Body of pancreas (tissue), 4 donors: ENCODE measurements at regions not wholly inside any gene's neighbourhood (a gene's known extent, or its start where the extent isn't known, plus 50 kb on each side); places are given as distances from the start of the nearest gene placed in this dataset.

ENCODE experiments used
- ATAC-seq: fragments of 150-250 bp; one replicate; pipeline ENCODE4 v1.9.1; 2016
- DNase-seq, 4 donors: peaks; one replicate each; pipeline ENCODE4 v3.0.0-alpha.2; 2019
- H3K27ac ChIP-seq, 4 donors: fragments of 200-600 bp; sonication (generic); 1 replicate in 3 of 4; 2 replicates in 1 of 4; pipeline versions ENCODE4 v1.5.1 to v1.6.1; 2016 to 2019; ENCODE audit warnings: mild to moderate bottlenecking in 1 of 4, mixed read lengths in 1 of 4, moderate library complexity in 1 of 4
- H3K27me3 ChIP-seq, 2 donors: fragments of 200-600 bp; sonication (generic); one replicate each; pipeline ENCODE4 v1.6.0; 2016; ENCODE audit warnings: mild to moderate bottlenecking in 1 of 2
- H3K36me3 ChIP-seq, 2 donors: fragments of 200-600 bp; sonication (generic); replicated peaks in 1 of 2; 2 replicates each; pipeline ENCODE4 v1.5.1; 2016; ENCODE audit warnings: low read depth in 2 of 2; ENCODE audit not compliant: insufficient read depth in 1 of 2
- H3K4me1 ChIP-seq: fragments of 200-600 bp; sonication (generic); one replicate; pipeline ENCODE4 v1.6.0; 2016
- H3K4me3 ChIP-seq, 2 donors: fragments of 200-600 bp; sonication (generic); 1 replicate in 1 of 2; 2 replicates in 1 of 2; pipeline ENCODE4 v1.5.1; 2016 to 2019
- H3K9me3 ChIP-seq, 3 donors: fragments of 200-600 bp; sonication (generic); 1 replicate in 2 of 3; 2 replicates in 1 of 3; pipeline ENCODE4 v1.5.1; 2016
- POLR2A ChIP-seq, 3 donors: fragments of 450-650 bp; IDR thresholded peaks; one replicate each; pipeline ENCODE4 v1.6.1; 2016; ENCODE audit warnings: antibody characterized with exemption in 3 of 3, mild to moderate bottlenecking in 2 of 3
- WGBS, 2 donors: methylation state at CpG; one replicate each; pipeline ENCODE4 v1.1.5; 2017; 5-methylcytosine and 5-hydroxymethylcytosine counted together
- intact Hi-C: fragments of 100-400 bp; cut with DNase I; formaldehyde crosslinking; loops from one replicate; pipeline ENCODE4 v1.15.1; 2023
- TF ChIP-seq, protein P1 (sequence below), 7 experiments: fragments of 450-650 bp in 4 of 7; fragments of 200-600 bp in 3 of 7; sonication (generic) in 3 of 7; IDR thresholded peaks; one replicate each; pipeline ENCODE4 v1.5.1; 2016 to 2019; ENCODE audit warnings: antibody characterized with exemption in 7 of 7

DNA sequence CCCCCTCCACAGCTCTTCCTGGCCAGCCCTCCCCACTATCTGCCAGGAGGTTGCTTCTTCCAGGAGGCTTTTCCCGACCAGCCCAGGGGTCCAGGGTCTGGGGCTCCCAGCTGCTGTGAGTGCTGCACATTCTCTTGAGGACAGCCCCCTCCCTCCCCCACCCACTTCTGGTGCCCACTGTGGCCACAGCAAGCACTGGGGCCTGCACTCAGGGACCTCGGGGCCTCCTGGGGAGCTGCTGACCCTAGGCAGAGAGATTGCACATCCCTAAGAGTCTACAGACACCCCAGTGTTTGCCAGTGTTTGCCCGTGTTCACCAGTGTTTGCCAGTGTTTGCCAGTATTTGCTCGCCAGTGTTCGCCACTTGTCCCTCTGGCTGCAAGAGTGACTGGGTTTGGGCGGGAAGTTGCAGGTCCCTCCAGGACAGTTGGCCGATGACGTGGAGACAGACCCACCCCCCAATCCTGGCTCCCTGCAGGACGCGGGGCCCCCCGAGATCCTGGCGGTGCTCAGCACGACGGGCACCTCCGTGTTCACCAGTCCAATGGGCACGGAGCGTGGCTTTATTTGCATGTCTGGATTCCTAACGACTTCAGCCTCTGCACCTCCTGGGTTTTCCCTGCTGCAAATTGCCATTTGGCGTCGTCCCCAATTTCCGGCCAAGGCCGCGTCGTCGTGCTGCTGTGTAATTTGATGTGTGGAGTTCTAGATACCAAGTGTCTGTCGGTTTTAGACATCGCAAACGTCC is 87.5 kb upstream of the NKX1-1 start:
- peak in 2 of 4 donors; percentile 2 to 3 for DNase-seq
- no peaks in the 10 kb centered on the region for H3K9me3 ChIP-seq
- H3K4me3 ChIP-seq: no peak overlapping the region
- H3K4me1 ChIP-seq: no peaks in the 10 kb centered on the region
- TF ChIP-seq POLR2A (IDR thresholded peaks at IDR 0.05): no peak
- TF ChIP-seq, protein P1, sequence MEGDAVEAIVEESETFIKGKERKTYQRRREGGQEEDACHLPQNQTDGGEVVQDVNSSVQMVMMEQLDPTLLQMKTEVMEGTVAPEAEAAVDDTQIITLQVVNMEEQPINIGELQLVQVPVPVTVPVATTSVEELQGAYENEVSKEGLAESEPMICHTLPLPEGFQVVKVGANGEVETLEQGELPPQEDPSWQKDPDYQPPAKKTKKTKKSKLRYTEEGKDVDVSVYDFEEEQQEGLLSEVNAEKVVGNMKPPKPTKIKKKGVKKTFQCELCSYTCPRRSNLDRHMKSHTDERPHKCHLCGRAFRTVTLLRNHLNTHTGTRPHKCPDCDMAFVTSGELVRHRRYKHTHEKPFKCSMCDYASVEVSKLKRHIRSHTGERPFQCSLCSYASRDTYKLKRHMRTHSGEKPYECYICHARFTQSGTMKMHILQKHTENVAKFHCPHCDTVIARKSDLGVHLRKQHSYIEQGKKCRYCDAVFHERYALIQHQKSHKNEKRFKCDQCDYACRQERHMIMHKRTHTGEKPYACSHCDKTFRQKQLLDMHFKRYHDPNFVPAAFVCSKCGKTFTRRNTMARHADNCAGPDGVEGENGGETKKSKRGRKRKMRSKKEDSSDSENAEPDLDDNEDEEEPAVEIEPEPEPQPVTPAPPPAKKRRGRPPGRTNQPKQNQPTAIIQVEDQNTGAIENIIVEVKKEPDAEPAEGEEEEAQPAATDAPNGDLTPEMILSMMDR (IDR thresholded peaks at IDR 0.05): no peak
- no peaks in the 10 kb centered on the region for H3K36me3 ChIP-seq
- WGBS, 2 donors: 64 to 66% methylated on average over 23 to 27 of the region's 28 CpGs
- intact Hi-C loops: no loop called here
- no peak for ATAC-seq
- peaks cover 0 to 5% of the 10 kb centered on the region in 2 donors for H3K27me3 ChIP-seq
- no peak overlapping the region for H3K27ac ChIP-seq

DNA sequence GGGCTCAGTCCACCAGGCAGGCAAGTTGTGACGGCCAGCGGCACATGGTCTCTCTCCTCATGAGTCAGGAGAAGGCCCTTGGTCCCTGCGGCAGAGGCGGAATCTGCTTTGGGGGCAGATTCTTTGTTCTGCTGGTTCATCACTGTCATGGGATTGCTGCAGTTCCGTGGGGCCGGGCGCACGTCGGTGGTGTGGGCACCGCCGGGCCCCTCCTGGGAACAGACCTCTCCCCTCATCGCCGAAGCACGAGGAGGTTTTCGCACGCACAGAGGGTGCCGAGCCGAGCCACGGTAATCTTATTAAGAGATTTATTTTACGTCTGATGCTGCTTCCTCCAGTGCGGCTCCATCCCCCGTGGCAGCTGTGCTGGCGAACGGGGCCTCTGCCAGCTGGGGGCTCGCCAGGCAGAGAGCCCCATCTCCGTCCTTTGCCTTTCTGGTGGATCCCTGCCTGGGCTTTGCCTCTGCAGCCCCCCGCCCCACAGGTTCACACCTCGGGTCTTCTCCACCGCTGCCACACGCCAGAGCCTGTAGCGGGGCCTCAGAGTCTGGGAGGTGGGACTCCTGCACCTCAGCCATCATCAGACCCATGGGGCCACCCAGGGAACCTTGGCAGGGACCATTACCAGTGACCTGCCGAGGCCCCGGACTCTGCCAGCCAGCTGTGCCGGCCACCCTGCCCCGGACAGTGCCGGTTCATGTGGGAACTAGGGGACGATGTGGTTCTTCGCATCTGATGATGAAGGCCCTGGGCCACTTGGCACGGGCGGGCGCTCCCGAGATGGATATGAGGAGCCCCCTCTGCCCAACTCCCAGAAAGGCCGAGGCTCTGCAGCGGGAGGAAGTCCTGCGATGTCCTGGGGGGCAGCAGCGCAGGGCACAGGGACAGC is 86.7 kb upstream of the NKX1-1 start:
- 46 to 49% methylated on average over 18 to 41 of the region's 46 CpGs for WGBS, 2 donors
- H3K27me3 ChIP-seq: peaks cover 0 to 5% of the 10 kb centered on the region in 2 donors
- no peak overlapping the region for H3K27ac ChIP-seq
- TF ChIP-seq, protein P1 (IDR thresholded peaks at IDR 0.05): no peak
- TF ChIP-seq POLR2A (IDR thresholded peaks at IDR 0.05): no peak
- intact Hi-C loops: no loop called here
- DNase-seq: peak in 2 of 4 donors; percentile 1 to 4
- H3K9me3 ChIP-seq: no peaks in the 10 kb centered on the region
- no peak for ATAC-seq
- no peaks in the 10 kb centered on the region for H3K36me3 ChIP-seq
- H3K4me1 ChIP-seq: no peaks in the 10 kb centered on the region
- H3K4me3 ChIP-seq: no peak overlapping the region

DNA sequence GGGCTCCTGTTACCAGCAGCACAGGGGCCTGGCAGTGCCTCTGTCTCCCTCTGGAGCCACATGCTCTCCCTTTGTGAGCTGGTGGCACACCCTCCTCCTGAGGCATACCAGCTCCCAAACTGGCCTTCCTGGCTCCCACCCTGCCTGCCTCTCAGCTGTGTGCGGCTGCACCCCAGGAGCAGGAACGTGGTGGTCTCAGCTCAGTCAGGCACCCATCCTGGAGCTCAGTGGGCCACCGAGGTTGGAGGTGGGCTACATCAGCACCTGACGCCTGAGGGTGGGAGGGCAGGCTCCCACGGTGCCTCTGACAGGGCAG is 85.9 kb upstream of the NKX1-1 start:
- H3K27me3 ChIP-seq: peaks cover 0 to 9% of the 10 kb centered on the region in 2 donors
- TF ChIP-seq, protein P1 (IDR thresholded peaks at IDR 0.05): no peak
- no peak for TF ChIP-seq POLR2A (IDR thresholded peaks at IDR 0.05)

DNA sequence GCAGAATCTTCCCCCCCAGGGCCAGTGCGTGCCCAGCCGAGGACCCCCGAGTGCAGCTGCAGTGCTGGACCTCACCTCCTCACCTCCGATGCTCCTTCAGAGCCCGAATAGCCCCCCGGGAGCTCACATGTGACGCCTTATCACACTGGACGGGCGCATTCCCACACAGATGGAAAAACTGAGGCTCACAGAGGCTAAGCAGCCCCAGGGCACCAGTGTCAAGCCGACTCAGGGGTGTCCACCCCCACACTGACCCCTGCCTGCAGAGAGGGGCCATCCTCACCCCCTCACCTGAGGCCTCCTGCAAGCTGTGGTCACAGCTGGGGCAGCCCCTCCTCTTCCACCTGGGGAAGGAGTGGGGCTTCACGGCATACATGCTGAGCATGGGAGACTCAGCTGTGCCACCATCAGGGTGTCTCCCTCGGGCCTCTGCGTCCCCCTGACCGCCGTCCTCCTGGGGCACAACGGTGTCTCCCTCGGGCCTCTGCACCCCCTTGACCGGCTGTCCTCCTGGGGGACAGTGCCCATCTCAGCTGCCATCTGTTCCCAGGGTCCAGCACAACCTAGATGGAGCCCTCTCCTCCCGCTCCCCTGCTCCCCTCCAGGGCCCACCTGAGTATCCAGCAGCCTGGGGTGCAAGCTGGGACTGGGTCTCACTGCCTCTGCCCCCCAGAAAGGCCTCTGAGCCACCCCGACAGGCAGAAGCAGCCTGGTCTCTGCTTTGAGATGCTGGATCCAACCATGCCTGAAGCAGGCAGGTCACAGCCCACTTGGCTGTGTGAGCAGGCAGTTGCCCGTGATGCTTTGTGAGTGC is 85.3 kb upstream of the NKX1-1 start:
- 59 to 73% methylated on average over 14 to 18 of the region's 21 CpGs for WGBS, 2 donors
- TF ChIP-seq, protein P1 (IDR thresholded peaks at IDR 0.05): no peak
- TF ChIP-seq POLR2A (IDR thresholded peaks at IDR 0.05): no peak
- no peaks in the 10 kb centered on the region for H3K9me3 ChIP-seq
- no peak overlapping the region for H3K27ac ChIP-seq
- no peaks in the 10 kb centered on the region for H3K4me1 ChIP-seq
- peaks cover 0 to 9% of the 10 kb centered on the region in 2 donors for H3K27me3 ChIP-seq
- H3K4me3 ChIP-seq: no peak overlapping the region
- no peaks in the 10 kb centered on the region for H3K36me3 ChIP-seq
- intact Hi-C loops: no loop called here
- no peak for ATAC-seq
- DNase-seq: peak in 2 of 4 donors; percentile 1 to 6

More for the DNA sequence above, 85.9 kb upstream of the NKX1-1 start:
- no peak overlapping the region for H3K27ac ChIP-seq
- no peaks in the 10 kb centered on the region for H3K4me1 ChIP-seq
- no peaks in the 10 kb centered on the region for H3K9me3 ChIP-seq
- H3K4me3 ChIP-seq: no peak overlapping the region
- DNase-seq (peak in 1 of 4 donors; percentile 2), ATAC-seq (no peak)
- H3K36me3 ChIP-seq: no peaks in the 10 kb centered on the region
- intact Hi-C loops: no loop called here
- 47 to 58% methylated on average over 5 of the region's 5 CpGs for WGBS, 2 donors
